IPS-20b (cell line): ENCODE measurements at regions not wholly inside any gene's neighbourhood (a gene's known extent, or its start where the extent isn't known, plus 50 kb on each side); places are given as distances from the start of the nearest gene placed in this dataset.

ENCODE experiments used
- H3K27ac ChIP-seq: one replicate; pipeline ENCODE4 v1.5.1; 2013; ENCODE audit warnings: low read length
- H3K27me3 ChIP-seq: 2 replicates; pipeline ENCODE4 v1.6.1; 2013; ENCODE audit warnings: mild to moderate bottlenecking, low read length, inconsistent platforms; ENCODE audit not compliant: insufficient read depth
- H3K36me3 ChIP-seq: 2 replicates; pipeline ENCODE4 v1.6.1; 2013; ENCODE audit warnings: low read depth, mild to moderate bottlenecking, inconsistent platforms, low read length, moderate library complexity; ENCODE audit not compliant: insufficient read depth
- H3K4me1 ChIP-seq: 2 replicates; pipeline ENCODE4 v1.6.1; 2013; ENCODE audit warnings: mild to moderate bottlenecking, control low read depth, inconsistent platforms, low read length, moderate library complexity; ENCODE audit not compliant: insufficient read depth
- H3K4me3 ChIP-seq: 2 replicates; pipeline ENCODE4 v1.5.1; 2013; ENCODE audit warnings: mild to moderate bottlenecking, low read length, inconsistent platforms
- H3K9ac ChIP-seq: 2 replicates; pipeline ENCODE4 v1.6.1; 2013; ENCODE audit warnings: low read depth, mild to moderate bottlenecking, inconsistent platforms, low read length, moderate library complexity
- H3K9me3 ChIP-seq: 2 replicates; pipeline ENCODE4 v1.6.1; 2013; ENCODE audit warnings: mild to moderate bottlenecking, low read depth, low read length, inconsistent platforms; ENCODE audit not compliant: insufficient read depth

DNA sequence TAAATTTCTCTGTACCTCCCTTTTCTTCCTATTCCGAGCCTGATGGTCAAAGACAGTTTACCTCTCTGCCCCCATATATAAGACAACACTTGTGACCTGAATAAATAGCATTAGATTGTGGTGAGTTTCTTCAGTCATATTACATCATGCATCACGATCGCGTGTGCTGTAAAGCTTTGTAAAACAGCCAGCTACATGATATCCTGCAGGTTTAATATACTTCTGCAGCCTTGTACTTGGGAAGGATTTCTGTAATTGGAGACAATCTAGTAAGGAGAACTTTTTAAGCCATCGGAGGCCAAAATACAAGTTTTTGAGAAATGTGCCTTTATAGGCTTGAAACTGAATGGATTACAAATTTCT is 711.8 kb upstream of the WWC1 start:
- Histone ChIP-seq H3K4me1 (peaks cover 29% of the 10 kb centered on the region), H3K9me3 (no peaks in the 10 kb centered on the region), H3K27ac (no peak overlapping the region), H3K36me3 (no peaks in the 10 kb centered on the region), H3K27me3 (peaks cover 14% of the 10 kb centered on the region), H3K9ac (no peak overlapping the region), H3K4me3 (no peak overlapping the region)

DNA sequence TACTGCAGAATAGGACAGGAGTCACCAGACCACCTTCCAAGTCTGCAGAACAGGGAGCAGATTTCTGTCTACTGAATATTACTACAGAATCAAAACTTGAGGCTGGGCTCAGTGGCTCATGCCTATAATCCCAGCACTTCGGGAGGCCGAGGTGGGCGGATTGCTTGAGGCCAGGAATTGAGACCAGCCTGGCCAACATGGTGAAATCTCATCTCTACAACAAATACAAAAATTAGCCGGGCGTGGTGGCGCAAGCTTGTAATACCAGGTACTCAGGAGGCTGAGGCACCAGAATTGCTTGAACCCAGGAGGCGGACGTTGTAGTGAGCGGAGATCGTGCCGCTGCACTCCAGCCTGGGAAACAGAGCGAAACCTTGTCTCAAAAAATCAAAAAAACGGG is 710.8 kb upstream of the WWC1 start:
- Histone ChIP-seq H3K27ac (no peak overlapping the region), H3K4me1 (peaks cover 26% of the 10 kb centered on the region), H3K27me3 (peaks cover 5% of the 10 kb centered on the region; the same call in 1 of the 2 replicates), H3K4me3 (no peak overlapping the region), H3K36me3 (no peaks in the 10 kb centered on the region), H3K9me3 (no peaks in the 10 kb centered on the region), H3K9ac (no peak overlapping the region)

DNA sequence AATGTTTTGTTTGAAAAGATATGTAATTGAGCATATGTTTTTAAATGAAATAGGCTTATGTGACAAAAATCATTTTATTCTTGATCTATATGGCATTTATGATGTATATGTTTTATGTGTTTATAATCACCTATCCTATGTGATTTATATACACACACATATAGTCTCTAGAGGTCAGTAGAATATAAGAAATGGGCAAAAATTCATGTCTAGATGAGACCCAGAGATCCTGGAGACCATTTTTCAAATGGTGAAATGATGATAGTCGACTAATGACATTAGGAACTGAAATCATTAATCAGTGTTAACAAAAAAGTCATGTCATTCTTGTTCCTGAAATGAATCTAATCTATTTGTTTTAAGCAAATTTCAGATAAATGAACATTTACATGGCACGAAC is 709.2 kb upstream of the WWC1 start:
- H3K9me3 ChIP-seq: no peaks in the 10 kb centered on the region
- H3K27ac ChIP-seq: no peak overlapping the region
- no peak overlapping the region for H3K9ac ChIP-seq

DNA sequence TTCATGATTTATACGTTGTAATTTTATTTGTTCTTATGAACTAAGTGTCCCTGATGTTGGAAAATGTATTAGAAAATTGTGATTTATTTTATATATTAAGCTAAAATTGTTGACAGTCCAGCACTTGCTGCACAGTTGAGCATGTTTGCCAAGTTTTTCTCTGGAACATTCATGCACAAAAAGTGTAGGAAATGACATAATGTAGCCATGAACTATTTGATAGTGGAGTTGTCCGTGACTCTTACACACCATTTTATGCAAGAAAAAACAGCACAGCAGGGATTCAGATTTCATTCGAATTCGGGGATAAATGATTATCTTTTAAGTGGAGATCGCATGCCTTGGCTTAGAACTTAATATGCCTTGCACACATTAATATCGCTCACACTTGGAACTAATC is 708.6 kb upstream of the WWC1 start:
- peaks cover 4% of the 10 kb centered on the region for H3K4me1 ChIP-seq
- no peaks in the 10 kb centered on the region for H3K27me3 ChIP-seq
- no peak overlapping the region for H3K9ac ChIP-seq
- H3K27ac ChIP-seq: no peak overlapping the region
- H3K4me3 ChIP-seq: no peak overlapping the region
- H3K36me3 ChIP-seq: no peaks in the 10 kb centered on the region
- no peaks in the 10 kb centered on the region for H3K9me3 ChIP-seq

More for the DNA sequence above, 709.2 kb upstream of the WWC1 start:
- Histone ChIP-seq H3K27me3 (no peaks in the 10 kb centered on the region), H3K4me1 (peaks cover 10% of the 10 kb centered on the region), H3K36me3 (no peaks in the 10 kb centered on the region), H3K4me3 (no peak overlapping the region)

DNA sequence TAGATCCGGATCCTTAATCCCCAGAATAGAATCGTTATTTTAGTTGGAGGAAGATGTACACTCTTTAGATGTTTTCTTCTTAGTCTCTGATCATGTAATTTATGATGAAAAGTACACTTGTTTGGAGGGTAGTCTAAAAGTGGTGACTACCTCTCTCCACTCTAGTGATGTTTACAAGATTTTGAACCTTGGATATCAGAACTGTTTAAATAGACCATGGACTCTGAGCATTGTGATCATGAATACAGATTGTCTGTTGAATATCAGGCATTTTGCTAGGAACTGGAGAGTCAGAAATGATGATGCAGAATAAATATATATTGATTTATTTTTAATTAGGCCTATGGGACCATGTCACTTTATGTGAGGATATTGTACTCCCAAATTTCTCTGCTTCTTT is 706.3 kb upstream of the WWC1 start:
- H3K36me3 ChIP-seq: no peaks in the 10 kb centered on the region
- peaks cover 3% of the 10 kb centered on the region; the same call in 1 of the 2 replicates for H3K4me1 ChIP-seq
- no peak overlapping the region for H3K27ac ChIP-seq

DNA sequence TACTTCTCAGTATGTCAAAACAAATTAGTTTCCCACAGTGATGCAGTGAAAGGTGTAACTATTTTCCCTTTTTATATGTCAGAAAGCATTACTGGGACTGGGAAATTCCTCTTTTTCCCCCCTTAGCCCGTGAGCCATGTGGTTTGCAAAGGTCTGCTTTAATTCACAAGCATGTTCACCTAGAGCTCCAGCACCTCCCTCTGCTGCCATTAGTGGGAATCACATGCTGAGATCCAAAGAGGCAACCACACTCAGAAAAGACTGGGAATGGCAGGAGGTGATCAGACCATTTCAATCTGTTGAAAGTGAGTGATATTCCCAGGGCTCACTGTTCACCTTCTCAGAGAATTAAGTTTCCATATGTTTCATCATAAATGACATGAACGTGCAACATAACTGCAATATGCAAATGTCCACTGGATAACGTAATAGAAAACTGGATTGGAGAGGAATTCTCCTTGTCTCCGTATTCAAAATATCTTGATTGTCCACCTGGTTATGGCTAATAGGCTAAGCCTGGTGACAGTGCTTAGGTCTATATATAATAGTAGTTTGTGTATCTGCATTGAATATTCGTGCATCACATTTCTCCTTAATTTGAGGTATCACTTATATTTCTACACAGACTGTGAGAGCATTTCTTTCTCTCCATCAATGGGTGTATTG is 703.5 kb upstream of the WWC1 start:
- no peak overlapping the region for H3K4me3 ChIP-seq
- H3K9ac ChIP-seq: no peak overlapping the region
- peaks cover 3% of the 10 kb centered on the region; the same call in 1 of the 2 replicates for H3K4me1 ChIP-seq
- H3K36me3 ChIP-seq: no peaks in the 10 kb centered on the region
- no peaks in the 10 kb centered on the region for H3K27me3 ChIP-seq
- H3K27ac ChIP-seq: no peak overlapping the region
- no peaks in the 10 kb centered on the region for H3K9me3 ChIP-seq

More for the DNA sequence above, 706.3 kb upstream of the WWC1 start:
- Histone ChIP-seq H3K4me3 (no peak overlapping the region), H3K27me3 (no peaks in the 10 kb centered on the region), H3K9ac (no peak overlapping the region), H3K9me3 (no peaks in the 10 kb centered on the region)

DNA sequence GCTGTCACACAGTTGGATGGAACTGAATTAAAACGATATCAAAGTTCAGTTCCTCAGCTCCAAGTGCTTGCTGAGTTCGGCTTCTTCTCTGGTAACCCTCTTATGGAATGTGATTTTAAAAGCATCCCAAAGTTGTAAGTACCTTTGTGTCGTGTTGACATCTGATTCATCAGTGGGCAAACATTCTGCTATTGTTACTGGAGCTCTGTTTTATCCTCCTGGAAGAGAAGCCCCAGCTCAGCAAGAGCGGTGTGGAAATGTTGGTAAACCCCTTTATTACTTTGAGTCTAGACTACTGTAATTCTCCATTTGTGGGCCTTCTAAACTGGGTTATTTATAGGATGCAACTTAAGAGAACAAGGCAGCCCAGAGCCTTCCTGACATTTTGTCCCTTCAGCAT is 699.3 kb upstream of the WWC1 start:
- no peaks in the 10 kb centered on the region for H3K36me3 ChIP-seq
- no peak overlapping the region for H3K9ac ChIP-seq
- no peak overlapping the region for H3K27ac ChIP-seq
- peaks cover 7% of the 10 kb centered on the region; the same call in 1 of the 2 replicates for H3K4me1 ChIP-seq
- no peaks in the 10 kb centered on the region for H3K27me3 ChIP-seq
- no peaks in the 10 kb centered on the region for H3K9me3 ChIP-seq
- H3K4me3 ChIP-seq: no peak overlapping the region

DNA sequence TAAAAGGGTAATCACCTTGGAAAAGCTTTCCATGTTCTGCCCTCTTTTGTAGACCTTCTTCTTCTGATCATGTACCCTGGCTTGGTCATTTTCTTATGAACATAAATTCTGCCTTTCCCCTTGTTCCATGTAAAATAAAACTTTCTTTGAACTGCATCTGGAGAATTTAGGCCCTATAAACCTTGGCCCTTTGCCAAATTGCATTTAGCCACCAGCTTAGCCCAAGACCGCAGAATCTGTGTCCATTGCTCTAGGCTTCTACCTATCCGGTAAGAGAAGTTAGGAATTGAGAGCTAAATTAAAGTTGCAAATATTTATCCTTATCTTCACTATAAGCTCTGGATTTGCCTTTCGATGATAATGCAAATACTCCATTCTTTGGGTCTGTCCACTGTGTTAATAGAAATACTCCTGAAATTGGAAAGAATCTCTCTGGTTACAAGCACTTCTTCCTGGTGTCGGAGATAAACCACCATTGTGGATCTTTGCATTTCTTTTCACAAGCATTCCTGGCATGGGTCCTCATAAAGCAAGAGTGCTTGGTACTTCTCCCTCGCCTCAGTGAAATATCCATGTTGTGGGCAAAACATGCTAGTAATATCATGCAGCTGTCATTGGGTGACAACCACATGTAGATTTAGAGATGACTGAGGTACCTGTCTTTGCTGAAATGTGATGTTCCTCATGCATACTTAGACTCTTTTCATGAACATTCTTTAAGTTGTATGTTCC is 698.0 kb upstream of the WWC1 start:
- Histone ChIP-seq H3K27ac (no peak overlapping the region), H3K9ac (no peak overlapping the region), H3K27me3 (no peaks in the 10 kb centered on the region), H3K4me3 (no peak overlapping the region), H3K9me3 (no peaks in the 10 kb centered on the region), H3K36me3 (no peaks in the 10 kb centered on the region), H3K4me1 (0 out of 2 replicates have a peak, but pooled peaks cover 4% of the 10 kb centered on the region)

DNA sequence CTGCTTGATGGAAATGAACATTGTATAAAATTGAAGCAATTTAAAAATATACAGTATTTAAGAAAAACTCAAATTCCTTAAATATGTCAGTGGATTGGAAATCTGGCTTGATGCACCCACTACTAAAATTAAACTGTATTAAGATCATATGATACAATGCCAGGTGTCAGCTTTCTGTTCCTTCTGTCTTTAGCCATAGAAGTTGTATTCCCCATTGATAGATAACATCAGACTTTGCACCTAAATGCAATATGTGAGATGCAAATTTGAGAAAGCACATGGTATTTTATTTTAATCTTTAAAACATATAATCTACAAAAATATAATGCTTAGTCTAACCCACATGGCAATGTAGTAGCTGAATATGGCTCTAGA is 697.4 kb upstream of the WWC1 start:
- H3K27me3 ChIP-seq: no peaks in the 10 kb centered on the region

DNA sequence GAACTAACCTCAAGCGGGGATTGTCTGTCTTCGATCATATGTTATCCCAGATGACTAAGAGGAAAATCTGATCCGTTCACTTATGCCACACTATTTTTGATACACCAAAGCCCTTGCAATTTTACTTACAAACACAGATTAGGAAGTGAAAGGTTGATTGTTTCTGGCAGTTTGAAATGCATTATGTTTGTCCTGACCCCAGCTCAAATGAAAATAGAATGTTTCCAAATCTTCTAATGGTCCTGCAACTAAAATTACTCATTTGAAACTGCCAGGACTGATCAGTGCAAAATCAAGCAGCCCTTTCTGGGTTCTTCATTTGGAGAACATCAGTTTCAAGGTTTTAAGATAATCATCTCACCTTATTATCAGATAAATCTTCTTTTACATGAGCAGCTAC is 696.7 kb upstream of the WWC1 start:
- H3K27me3 ChIP-seq: no peaks in the 10 kb centered on the region
- H3K27ac ChIP-seq: no peak overlapping the region
- no peaks in the 10 kb centered on the region for H3K9me3 ChIP-seq
- no peaks in the 10 kb centered on the region for H3K36me3 ChIP-seq
- H3K4me3 ChIP-seq: no peak overlapping the region
- H3K9ac ChIP-seq: no peak overlapping the region
- H3K4me1 ChIP-seq: 0 out of 2 replicates have a peak, but pooled peaks cover 4% of the 10 kb centered on the region

More for the DNA sequence above, 697.4 kb upstream of the WWC1 start:
- H3K4me1 ChIP-seq: 0 out of 2 replicates have a peak, but pooled peaks cover 4% of the 10 kb centered on the region
- H3K27ac ChIP-seq: no peak overlapping the region
- no peaks in the 10 kb centered on the region for H3K9me3 ChIP-seq
- no peak overlapping the region for H3K4me3 ChIP-seq
- H3K36me3 ChIP-seq: no peaks in the 10 kb centered on the region
- no peak overlapping the region for H3K9ac ChIP-seq

DNA sequence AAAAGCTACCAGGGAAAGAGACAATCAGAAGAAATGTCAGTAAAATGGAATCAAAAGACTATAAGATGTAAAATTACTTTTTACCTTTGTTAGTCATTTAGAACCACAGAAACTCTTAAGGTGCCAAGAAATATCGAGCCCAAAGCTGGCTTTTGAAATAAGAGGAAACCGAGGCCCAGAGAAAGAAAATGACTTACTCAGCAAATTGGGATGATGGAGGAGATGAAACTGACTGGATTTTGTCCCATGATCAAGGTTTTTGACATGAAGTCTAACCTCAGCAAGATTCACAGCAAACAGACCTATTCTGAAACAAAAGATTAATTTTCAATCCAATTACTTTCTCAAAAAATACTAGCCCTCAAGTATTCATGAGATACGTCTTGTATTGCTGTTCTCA is 696.2 kb upstream of the WWC1 start:
- Histone ChIP-seq H3K9ac (no peak overlapping the region), H3K27ac (no peak overlapping the region), H3K9me3 (no peaks in the 10 kb centered on the region), H3K4me1 (0 out of 2 replicates have a peak, but pooled peaks cover 4% of the 10 kb centered on the region), H3K27me3 (no peaks in the 10 kb centered on the region), H3K4me3 (no peak overlapping the region), H3K36me3 (no peaks in the 10 kb centered on the region)

DNA sequence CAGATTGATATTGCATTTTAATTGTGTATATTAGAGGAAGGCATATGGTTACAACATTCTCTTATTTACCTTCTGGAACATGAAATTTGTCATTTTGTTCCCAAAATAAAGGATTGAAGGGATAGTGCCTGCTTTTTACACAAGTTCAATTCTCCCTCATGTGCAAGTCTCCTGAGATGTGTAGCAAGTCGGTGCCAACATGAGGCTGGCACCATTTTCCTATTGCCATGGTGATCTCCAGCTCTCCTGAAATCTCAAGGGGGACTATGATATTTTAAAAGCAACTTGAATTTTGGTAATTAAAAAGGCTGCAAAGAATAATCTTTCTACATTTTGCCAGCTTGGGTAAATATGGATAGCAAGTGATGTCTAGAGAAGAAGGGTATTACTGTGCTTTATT is 693.3 kb upstream of the WWC1 start:
- Histone ChIP-seq H3K27me3 (no peaks in the 10 kb centered on the region), H3K9ac (no peak overlapping the region), H3K9me3 (no peaks in the 10 kb centered on the region), H3K4me3 (no peak overlapping the region), H3K27ac (no peak overlapping the region), H3K4me1 (peaks cover 15% of the 10 kb centered on the region; the same call in 1 of the 2 replicates), H3K36me3 (no peaks in the 10 kb centered on the region)
